SK-N-SH treated with all-trans-retinoic acid at 6 μM for 48 hours (cell line): ENCODE measurements at regions not wholly inside any gene's neighbourhood (a gene's known extent, or its start where the extent isn't known, plus 50 kb on each side); places are given as distances from the start of the nearest gene placed in this dataset.

Experiments
- ATAC-seq: fragments of 200-7000 bp; cut with Tn5 transposase; 3 replicates; pipeline ENCODE4 v1.9.1; 2020; ENCODE audit warnings: mild to moderate bottlenecking, moderate library complexity
- ARNTL ChIP-seq: fragments of 450-650 bp; formaldehyde crosslinking; IDR thresholded peaks from 2 replicates; pipeline ENCODE4 v1.5.0; 2020; ENCODE audit warnings: low read depth, mild to moderate bottlenecking, moderate library complexity, borderline replicate concordance
- BACH2 ChIP-seq: fragments of 250-450 bp; sonication (Bioruptor Pico); IDR thresholded peaks from 2 replicates; pipeline ENCODE4 v1.9.0; 2021; ENCODE audit warnings: mild to moderate bottlenecking, borderline replicate concordance
- CSDC2 ChIP-seq: fragments of 250-450 bp; sonication (Bioruptor Pico); IDR thresholded peaks from 2 replicates; pipeline ENCODE4 v1.5.0; 2020; ENCODE audit warnings: mild to moderate bottlenecking, moderate library complexity
- GLIS3 ChIP-seq: fragments of 250-450 bp; sonication (Bioruptor Pico); IDR thresholded peaks from 2 replicates; pipeline ENCODE4 v1.5.0; 2020; ENCODE audit warnings: mild to moderate bottlenecking, moderate library complexity
- ISL1 ChIP-seq: fragments of 250-450 bp; sonication (Bioruptor Pico); IDR thresholded peaks from 2 replicates; pipeline ENCODE4 v2.1.2; 2022; ENCODE audit warnings: mild to moderate bottlenecking, moderate library complexity
- OSR1 ChIP-seq: fragments of 250-450 bp; sonication (Bioruptor Pico); IDR thresholded peaks from 2 replicates; pipeline ENCODE4 v1.8.0; 2022; ENCODE audit warnings: moderate library complexity, mild to moderate bottlenecking, inconsistent platforms
- PPARA ChIP-seq: fragments of 250-450 bp; sonication (Bioruptor Pico); IDR thresholded peaks from 2 replicates; pipeline ENCODE4 v1.5.0; 2020; ENCODE audit warnings: mild to moderate bottlenecking, borderline replicate concordance
- RARB ChIP-seq: fragments of 250-450 bp; sonication (Bioruptor Pico); IDR thresholded peaks from 2 replicates; pipeline ENCODE4 v1.8.0; 2021; ENCODE audit warnings: mild to moderate bottlenecking, moderate library complexity
- SNAI2 ChIP-seq: fragments of 250-450 bp; sonication (Bioruptor Pico); IDR thresholded peaks from 2 replicates; pipeline ENCODE4 v1.5.0; 2020; ENCODE audit warnings: mild to moderate bottlenecking, moderate library complexity
- TCF4 ChIP-seq: fragments of 250-450 bp; sonication (Bioruptor Pico); IDR thresholded peaks from 2 replicates; pipeline ENCODE4 v1.8.0; 2021; ENCODE audit warnings: mild to moderate bottlenecking, moderate library complexity, borderline replicate concordance
- TOX ChIP-seq: fragments of 250-450 bp; sonication (Bioruptor Pico); IDR thresholded peaks from 2 replicates; pipeline ENCODE4 v1.8.0; 2021; ENCODE audit warnings: mild to moderate bottlenecking, moderate library complexity, borderline replicate concordance
- ZC3H10 ChIP-seq: fragments of 250-450 bp; sonication (Bioruptor Pico); IDR thresholded peaks from 2 replicates; pipeline ENCODE4 v1.5.1; 2021; ENCODE audit warnings: mild to moderate bottlenecking, moderate library complexity
- ZFP3 ChIP-seq: fragments of 250-450 bp; sonication (Bioruptor Pico); IDR thresholded peaks from 2 replicates; pipeline ENCODE4 v1.5.0; 2020; ENCODE audit warnings: mild to moderate bottlenecking, moderate library complexity
- ZFP30 ChIP-seq: fragments of 450-650 bp; formaldehyde crosslinking; IDR thresholded peaks from 2 replicates; pipeline ENCODE4 v1.5.0; 2022; ENCODE audit warnings: mild to moderate bottlenecking, moderate library complexity
- ZNF565 ChIP-seq: fragments of 450-650 bp; formaldehyde crosslinking; conservative IDR thresholded peaks from 2 replicates; pipeline ENCODE4 v1.5.0; 2020; ENCODE audit warnings: low read depth, mild to moderate bottlenecking, moderate library complexity
- ZNF70 ChIP-seq: fragments of 450-650 bp; formaldehyde crosslinking; IDR thresholded peaks from 2 replicates; pipeline ENCODE4 v1.5.0; 2020; ENCODE audit warnings: mild to moderate bottlenecking, moderate library complexity
- ZNF8 ChIP-seq: fragments of 450-650 bp; formaldehyde crosslinking; IDR thresholded peaks from 2 replicates; pipeline ENCODE4 v1.5.0; 2020; ENCODE audit warnings: mild to moderate bottlenecking, moderate library complexity
- TF ChIP-seq, protein P1 (sequence below): fragments of 250-450 bp; sonication (Bioruptor Pico); IDR thresholded peaks from 2 replicates; pipeline ENCODE4 v1.5.1; 2021; ENCODE audit warnings: mild to moderate bottlenecking, moderate library complexity
- TF ChIP-seq, protein P2 (sequence below): fragments of 250-450 bp; sonication (Bioruptor Pico); IDR thresholded peaks from 2 replicates; pipeline ENCODE4 v1.8.0; 2020; ENCODE audit warnings: mild to moderate bottlenecking, moderate library complexity, borderline replicate concordance
- TF ChIP-seq, protein P3 (sequence below): fragments of 250-450 bp; sonication (Bioruptor Pico); IDR thresholded peaks from 2 replicates; pipeline ENCODE4 v1.8.0; 2021; ENCODE audit warnings: low read depth, mild to moderate bottlenecking, moderate library complexity, borderline replicate concordance
- TF ChIP-seq, protein P4 (sequence below): fragments of 250-450 bp; sonication (Bioruptor Pico); IDR thresholded peaks from 2 replicates; pipeline ENCODE4 v1.5.1; 2020; ENCODE audit warnings: low read depth, mild to moderate bottlenecking, moderate library complexity

DNA sequence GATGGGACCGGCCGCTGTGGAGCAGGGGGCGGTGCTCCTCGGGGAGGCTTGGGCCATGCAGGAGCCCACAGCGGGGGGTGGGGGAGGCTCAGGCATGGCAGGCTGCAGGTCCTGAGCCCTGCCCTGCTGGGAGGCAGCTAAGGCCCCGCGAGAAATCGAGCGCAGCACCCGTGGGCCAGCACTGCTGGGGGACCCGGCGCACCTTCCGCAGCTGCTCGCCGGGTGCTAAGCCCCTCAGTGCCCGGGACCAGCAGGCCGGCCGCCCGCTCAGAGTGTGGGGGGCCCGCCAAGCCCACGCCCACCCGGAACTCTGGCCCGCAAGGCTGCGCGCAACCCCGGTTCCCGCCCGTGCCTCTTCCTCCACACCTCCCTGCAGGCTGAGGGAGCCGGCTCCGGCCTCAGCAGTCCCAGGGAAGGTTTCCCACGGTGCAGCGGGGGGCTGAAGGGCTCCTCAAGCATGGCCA is 131.5 kb downstream of the SNX18 start:
- TF ChIP-seq ZNF8 (CRISPR knock-in tag) (no peak), BACH2 (CRISPR knock-in tag) (no peak), TOX (CRISPR knock-in tag) (no peak), TCF4 (CRISPR knock-in tag) (no peak), SNAI2 (no peak), ZNF70 (CRISPR knock-in tag) (no peak), RARB (CRISPR knock-in tag) (no peak)
- no peak for ATAC-seq

DNA sequence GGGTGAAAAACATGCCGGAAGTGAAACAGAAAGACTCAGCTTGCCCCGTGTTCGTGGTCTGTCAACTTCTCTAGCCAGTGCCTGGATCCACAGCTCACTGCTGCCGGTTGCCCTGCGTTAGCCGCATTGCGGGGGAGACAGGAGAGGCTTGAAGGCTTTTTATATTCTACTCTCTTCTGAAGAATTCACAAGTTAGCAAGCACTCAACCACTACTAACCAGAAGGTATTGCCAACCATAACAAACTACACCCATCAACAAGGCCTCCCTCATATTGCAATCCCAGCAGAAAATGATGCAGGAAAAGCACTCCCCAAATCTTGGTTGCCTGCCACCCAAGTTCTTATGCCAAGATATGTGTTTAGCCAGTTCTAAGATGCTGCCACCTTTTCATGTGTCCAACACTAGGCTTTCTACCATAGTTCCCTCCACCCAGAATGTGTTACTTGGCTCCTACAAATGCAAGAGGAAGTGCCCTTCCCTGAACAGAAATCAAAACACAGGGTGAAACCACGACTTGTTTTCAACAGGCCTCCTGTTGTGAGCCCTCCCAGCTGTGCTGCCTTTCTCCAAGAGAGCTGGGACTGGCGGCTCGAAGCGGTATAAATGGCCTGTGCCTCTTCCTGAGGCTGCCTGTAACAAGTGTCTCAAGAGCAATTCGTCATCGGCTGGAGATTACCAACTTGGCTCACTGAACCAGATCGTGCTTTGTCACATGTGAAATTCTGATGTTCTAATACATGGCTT is 129.0 kb downstream of the SNX18 start:
- TF ChIP-seq ZC3H10 (CRISPR knock-in tag) (no peak), ZNF8 (CRISPR knock-in tag) (no peak), GLIS3 (no peak), ZNF565 (no peak), ARNTL (CRISPR knock-in tag) (no peak), OSR1 (CRISPR knock-in tag) (no peak), ISL1 (CRISPR knock-in tag) (no peak), SNAI2 (no peak)
- TF ChIP-seq, protein P1, sequence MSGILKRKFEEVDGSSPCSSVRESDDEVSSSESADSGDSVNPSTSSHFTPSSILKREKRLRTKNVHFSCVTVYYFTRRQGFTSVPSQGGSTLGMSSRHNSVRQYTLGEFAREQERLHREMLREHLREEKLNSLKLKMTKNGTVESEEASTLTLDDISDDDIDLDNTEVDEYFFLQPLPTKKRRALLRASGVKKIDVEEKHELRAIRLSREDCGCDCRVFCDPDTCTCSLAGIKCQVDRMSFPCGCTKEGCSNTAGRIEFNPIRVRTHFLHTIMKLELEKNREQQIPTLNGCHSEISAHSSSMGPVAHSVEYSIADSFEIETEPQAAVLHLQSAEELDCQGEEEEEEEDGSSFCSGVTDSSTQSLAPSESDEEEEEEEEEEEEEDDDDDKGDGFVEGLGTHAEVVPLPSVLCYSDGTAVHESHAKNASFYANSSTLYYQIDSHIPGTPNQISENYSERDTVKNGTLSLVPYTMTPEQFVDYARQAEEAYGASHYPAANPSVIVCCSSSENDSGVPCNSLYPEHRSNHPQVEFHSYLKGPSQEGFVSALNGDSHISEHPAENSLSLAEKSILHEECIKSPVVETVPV (CRISPR knock-in tag) = no peak
- TF ChIP-seq, protein P2, sequence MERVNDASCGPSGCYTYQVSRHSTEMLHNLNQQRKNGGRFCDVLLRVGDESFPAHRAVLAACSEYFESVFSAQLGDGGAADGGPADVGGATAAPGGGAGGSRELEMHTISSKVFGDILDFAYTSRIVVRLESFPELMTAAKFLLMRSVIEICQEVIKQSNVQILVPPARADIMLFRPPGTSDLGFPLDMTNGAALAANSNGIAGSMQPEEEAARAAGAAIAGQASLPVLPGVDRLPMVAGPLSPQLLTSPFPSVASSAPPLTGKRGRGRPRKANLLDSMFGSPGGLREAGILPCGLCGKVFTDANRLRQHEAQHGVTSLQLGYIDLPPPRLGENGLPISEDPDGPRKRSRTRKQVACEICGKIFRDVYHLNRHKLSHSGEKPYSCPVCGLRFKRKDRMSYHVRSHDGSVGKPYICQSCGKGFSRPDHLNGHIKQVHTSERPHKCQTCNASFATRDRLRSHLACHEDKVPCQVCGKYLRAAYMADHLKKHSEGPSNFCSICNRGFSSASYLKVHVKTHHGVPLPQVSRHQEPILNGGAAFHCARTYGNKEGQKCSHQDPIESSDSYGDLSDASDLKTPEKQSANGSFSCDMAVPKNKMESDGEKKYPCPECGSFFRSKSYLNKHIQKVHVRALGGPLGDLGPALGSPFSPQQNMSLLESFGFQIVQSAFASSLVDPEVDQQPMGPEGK (CRISPR knock-in tag) = no peak
- no peak for ATAC-seq

DNA sequence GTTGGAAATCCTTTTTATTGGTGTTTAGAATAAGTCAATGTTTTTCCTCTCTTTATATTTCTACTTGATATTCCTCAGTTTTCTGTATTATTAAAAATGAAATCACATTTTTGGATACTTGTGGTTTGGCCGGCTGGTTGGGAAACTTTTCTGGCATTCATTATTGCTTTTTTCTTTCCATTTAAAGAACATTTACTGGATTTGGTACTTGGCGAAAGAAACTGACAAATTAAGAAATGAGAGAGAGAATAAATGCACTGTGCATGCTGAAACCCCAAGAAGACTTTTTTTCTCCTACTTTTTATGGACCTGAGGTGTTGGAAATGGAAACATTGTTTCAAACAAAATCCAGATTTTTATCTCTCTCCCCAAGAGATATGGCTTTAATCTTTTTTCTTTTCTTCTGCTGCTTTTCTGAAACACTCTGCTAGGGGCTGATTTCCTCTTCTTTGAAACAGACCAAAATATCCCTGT is 128.4 kb downstream of the SNX18 start:
- no peak for TF ChIP-seq TCF4 (CRISPR knock-in tag)
- TF ChIP-seq, protein P1 (CRISPR knock-in tag) = no peak
- no peak for TF ChIP-seq PPARA (CRISPR knock-in tag)
- TF ChIP-seq ZNF565 = no peak
- TF ChIP-seq ZFP3 (CRISPR knock-in tag) = no peak
- TF ChIP-seq ZFP30 (CRISPR knock-in tag) = no peak
- no peak for TF ChIP-seq ZC3H10 (CRISPR knock-in tag)
- no peak for TF ChIP-seq ZNF8 (CRISPR knock-in tag)
- no peak for TF ChIP-seq BACH2 (CRISPR knock-in tag)
- no peak for TF ChIP-seq ARNTL (CRISPR knock-in tag)
- TF ChIP-seq GLIS3 = no peak
- no peak for TF ChIP-seq TOX (CRISPR knock-in tag)
- TF ChIP-seq ZNF70 (CRISPR knock-in tag) = no peak
- TF ChIP-seq, protein P3, sequence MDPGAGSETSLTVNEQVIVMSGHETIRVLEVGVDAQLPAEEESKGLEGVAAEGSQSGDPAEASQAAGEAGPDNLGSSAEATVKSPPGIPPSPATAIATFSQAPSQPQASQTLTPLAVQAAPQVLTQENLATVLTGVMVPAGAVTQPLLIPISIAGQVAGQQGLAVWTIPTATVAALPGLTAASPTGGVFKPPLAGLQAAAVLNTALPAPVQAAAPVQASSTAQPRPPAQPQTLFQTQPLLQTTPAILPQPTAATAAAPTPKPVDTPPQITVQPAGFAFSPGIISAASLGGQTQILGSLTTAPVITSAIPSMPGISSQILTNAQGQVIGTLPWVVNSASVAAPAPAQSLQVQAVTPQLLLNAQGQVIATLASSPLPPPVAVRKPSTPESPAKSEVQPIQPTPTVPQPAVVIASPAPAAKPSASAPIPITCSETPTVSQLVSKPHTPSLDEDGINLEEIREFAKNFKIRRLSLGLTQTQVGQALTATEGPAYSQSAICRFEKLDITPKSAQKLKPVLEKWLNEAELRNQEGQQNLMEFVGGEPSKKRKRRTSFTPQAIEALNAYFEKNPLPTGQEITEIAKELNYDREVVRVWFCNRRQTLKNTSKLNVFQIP (CRISPR knock-in tag) = no peak
- TF ChIP-seq SNAI2 = no peak
- TF ChIP-seq, protein P4, sequence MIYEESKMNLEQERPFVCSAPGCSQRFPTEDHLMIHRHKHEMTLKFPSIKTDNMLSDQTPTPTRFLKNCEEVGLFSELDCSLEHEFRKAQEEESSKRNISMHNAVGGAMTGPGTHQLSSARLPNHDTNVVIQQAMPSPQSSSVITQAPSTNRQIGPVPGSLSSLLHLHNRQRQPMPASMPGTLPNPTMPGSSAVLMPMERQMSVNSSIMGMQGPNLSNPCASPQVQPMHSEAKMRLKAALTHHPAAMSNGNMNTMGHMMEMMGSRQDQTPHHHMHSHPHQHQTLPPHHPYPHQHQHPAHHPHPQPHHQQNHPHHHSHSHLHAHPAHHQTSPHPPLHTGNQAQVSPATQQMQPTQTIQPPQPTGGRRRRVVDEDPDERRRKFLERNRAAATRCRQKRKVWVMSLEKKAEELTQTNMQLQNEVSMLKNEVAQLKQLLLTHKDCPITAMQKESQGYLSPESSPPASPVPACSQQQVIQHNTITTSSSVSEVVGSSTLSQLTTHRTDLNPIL (CRISPR knock-in tag) = no peak
- no peak for TF ChIP-seq CSDC2 (CRISPR knock-in tag)
- TF ChIP-seq, all 23 proteins: peak for 0
- ATAC-seq = no peak
